Hematopoietic multipotent progenitor cell (in vitro differentiated cells): ENCODE measurements at regions not wholly inside any gene's neighbourhood (a gene's known extent, or its start where the extent isn't known, plus 50 kb on each side); places are given as distances from the start of the nearest gene placed in this dataset.
"Not testable (repeated sequence)": the region's sequence is repeated elsewhere in the genome, so short reads cannot be mapped to it uniquely, and the experiment has no call there.

Experiments
- DNase-seq, 3 donors: peaks; one replicate each; pipeline ENCODE4 v3.0.0-alpha.2; 2011 to 2015; ENCODE audit warnings: low read depth in 2 of 3, low spot score in 2 of 3

DNA sequence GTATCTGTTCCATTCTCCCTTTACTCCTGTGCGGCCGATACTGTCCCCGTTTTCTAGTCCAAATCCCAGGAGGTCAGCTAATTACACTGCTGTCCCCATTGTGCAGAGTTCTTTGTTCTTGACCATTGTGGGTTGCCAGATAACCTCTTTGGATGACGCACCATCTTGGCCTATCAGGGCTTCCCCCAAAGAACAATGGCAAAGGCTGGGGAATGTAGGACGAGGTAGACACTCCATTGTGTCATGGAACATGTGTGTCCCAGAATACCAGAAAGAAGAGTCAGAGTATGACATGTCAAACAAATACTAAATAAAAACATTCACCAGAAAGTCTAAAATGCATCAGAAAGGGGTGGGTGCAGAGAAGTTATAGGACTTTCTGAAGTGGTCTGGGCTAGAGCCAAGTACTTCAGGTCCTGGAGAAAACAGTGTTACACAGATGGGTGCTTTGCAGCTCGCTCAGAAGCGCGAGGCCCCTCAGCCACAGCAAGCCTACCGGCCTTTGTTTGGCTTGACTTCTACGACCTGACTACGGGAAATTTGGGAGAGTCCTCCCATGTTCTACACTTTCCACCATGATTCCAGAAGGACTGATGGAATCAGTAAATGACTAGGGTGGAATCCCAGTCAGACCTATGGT is 83.2 kb upstream of the SSBP2 start:
- no peak for DNase-seq

- DNase-seq, result peak in 1 of 3 donors; percentile 75
These were observed 79.7 kb upstream of the SSBP2 start for GRCh38 chr5:81830596-81830995.

GRCh38 chr5:81829242-81829641 is 78.3 kb upstream of the SSBP2 start:
- DNase-seq, result no peak

GRCh38 chr5:81827500-81827899 is 76.6 kb upstream of the SSBP2 start:
- DNase-seq, result no peak

GRCh38 chr5:81826128-81826527 is 75.2 kb upstream of the SSBP2 start:
- DNase-seq, result no peak

DNA sequence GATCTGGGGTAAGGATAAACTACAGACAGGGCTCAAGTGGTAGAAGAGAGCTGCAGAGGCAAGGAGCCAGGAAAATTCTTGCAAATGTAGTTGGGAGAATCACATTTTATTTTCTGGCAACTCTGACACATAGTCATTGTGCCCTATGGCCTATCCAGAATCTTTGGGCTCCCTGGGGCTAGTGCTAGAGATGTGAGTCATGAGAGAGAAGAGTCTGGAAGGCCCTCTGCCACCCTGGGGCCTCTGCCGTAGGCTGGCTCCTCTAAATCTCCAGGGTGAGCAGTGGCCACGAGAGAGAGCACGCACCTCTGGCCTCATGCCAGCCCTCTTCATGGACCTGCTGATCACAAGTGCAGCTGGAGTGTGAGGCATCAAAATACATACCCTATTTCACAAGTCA is 74.3 kb upstream of the SSBP2 start:
- peak in 1 of 3 donors; percentile 51 for DNase-seq

GRCh38 chr5:81823736-81824135 is 72.8 kb upstream of the SSBP2 start:
- not testable (repeated sequence) for DNase-seq

DNA sequence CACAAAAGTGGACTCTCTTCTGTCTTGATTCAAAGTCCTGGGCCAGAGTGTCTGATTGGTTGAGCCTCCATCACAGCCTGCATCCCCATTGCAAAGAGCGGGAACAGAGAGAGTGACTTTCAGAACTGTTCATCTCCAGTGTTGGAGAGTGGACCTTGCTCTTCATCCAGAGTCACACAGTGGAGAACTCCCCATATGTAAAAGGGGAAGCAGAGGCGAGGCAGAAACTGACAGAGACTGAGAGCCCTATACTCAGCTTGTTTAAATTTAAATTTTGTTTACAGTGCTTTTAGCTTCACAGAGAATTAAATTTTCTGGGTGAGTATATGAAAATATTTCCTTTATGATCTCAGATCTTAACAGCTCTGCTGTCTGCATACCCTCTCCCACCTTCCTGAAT is 70.0 kb upstream of the SSBP2 start:
- DNase-seq, result peak in 1 of 3 donors; percentile 32

GRCh38 chr5:81820318-81820636 is 69.4 kb upstream of the SSBP2 start:
- no peak for DNase-seq

- peak in 1 of 3 donors; percentile 54 for DNase-seq
These were observed 68.8 kb upstream of the SSBP2 start for GRCh38 chr5:81819556-81820317.

GRCh38 chr5:81817980-81818379 is 67.1 kb upstream of the SSBP2 start:
- DNase-seq, result peak in 2 of 3 donors; percentile 51 to 83

DNA sequence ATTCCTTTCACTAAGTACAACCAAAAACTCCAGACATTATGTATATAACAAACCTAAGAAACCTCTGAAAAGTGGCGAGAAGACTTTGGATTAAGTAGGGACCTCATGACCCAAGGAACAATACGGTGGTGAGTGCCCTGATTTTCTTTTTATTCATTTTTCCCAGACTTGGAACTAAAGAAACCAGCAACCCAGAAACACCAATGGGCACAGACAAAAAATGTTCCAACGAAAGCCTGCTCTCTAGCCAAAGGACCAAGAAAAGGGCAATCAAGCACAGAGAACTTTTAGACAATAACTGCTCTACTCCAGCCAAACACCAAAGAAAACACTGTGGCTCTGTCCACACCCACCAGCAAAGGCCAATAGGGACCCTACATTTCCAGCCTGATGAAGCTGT is 66.2 kb upstream of the SSBP2 start:
- no peak for DNase-seq

GRCh38 chr5:81815321-81815720 is 64.4 kb upstream of the SSBP2 start:
- DNase-seq, result no peak

- DNase-seq, result no peak
These were observed 57.2 kb upstream of the SSBP2 start for GRCh38 chr5:81808106-81808505.

GRCh38 chr5:81805086-81805485 is 54.2 kb upstream of the SSBP2 start:
- DNase-seq, result no peak

- no peak for DNase-seq
These were observed 52.9 kb upstream of the SSBP2 start for GRCh38 chr5:81803812-81804211.

DNA sequence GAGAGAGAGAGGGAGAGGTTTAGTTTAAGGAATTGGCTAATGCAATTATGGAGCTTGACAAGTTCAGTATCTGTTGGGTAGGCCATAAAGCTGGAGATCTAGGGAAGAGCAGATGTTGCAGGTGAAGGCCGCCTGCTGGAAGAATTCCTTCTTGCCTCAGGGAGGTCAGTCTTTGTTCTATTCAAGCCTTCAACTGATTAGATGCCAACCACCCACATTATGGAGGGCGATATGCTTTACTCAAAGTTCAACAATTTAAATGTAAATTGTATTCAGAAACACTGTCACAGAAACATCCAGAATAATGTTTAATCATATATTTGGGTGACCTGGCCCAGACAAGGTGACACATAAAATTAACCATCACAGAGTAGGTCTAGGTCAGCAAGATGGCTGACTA is 51.7 kb upstream of the SSBP2 start:
- DNase-seq, result no peak

GRCh38 chr5:81802020-81802419 is 51.1 kb upstream of the SSBP2 start:
- DNase-seq, result no peak

GRCh38 chr5:81800797-81801196 is 49.9 kb upstream of the SSBP2 start:
- no peak for DNase-seq
